HG03108 (cell line): ENCODE measurements at regions not wholly inside any gene's neighbourhood (a gene's known extent, or its start where the extent isn't known, plus 50 kb on each side); places are given as distances from the start of the nearest gene placed in this dataset.

Experiments used
- ATAC-seq: cut with Tn5 transposase; IDR thresholded peaks from one replicate; pipeline ENCODE4 v1.9.1; 2021; ENCODE audit warnings: moderate library complexity; ENCODE audit not compliant: unreplicated experiment

DNA sequence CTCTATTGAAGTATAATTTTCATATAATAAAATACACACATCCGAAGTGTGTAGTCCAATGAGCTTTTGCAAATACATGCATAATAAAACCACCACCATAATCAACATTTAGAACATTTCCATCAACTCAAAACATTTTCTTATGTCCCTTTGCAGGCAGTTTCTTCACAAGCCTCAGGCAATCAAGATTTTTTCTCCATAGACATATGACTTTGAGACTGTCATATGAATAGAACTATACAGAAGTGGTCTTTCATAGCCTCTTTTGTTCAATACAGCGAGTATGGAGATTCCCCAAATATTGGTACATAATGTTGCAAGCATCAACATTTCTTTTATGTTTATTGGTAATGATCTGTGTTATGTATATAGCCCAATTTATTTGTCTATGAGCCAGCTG, 983.2 kb downstream of the CDH11 start:
- no peak for ATAC-seq

DNA sequence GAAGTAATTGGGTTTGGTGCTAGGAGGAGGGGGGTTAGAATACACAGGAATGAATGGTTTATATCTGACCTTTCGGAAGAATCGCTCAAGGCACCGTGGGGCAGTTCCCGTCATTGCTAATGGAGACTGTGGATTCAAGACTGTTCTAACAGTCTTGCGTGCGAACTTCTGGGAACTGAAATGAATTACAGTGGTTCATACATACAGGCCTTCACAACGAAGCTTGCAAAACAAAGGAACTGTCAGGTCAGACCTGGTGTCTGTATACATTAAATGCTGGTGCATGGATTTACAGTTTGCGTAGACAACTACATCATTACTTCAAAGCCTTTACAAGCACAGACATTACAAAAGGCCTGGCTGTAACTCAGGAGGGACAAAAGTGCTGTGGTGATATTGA, 983.9 kb downstream of the CDH11 start:
- no peak for ATAC-seq

DNA sequence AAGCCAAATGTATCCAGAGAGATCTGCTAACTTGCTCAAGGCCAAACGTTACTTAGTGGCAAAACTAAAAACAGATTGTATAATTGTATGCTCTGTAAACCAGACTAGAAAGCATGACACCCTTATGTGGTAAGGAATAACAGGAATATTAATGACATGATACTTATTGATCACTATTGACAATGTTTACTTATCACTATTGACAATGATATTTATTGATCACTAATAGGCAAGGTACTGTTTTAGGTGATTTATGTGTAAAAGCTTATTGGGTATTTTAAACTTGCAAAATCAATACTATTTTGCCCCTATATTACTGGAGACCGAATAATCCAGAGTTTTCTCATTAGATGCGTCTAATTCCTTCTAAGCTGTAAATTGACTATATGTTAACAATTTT, 985.1 kb downstream of the CDH11 start:
- ATAC-seq: no peak

DNA sequence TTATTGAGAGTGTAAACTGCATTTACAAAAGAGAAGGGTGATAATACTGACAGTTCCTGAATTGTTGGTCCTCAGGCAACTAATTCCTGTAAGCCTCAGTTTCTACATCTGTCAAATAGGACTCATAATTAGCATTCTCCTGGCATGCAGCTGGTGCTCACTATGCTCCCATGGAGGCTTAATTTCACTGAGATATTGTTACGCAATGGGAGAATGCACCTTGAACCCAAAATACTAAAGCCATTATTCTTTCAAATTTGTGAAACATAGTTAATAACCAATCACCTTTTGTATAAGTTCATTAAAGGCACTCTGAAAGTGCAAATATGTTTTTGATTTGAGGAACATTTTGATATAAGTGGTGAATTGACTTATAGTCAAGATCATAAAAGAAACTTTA, 985.5 kb downstream of the CDH11 start:
- no peak for ATAC-seq

DNA sequence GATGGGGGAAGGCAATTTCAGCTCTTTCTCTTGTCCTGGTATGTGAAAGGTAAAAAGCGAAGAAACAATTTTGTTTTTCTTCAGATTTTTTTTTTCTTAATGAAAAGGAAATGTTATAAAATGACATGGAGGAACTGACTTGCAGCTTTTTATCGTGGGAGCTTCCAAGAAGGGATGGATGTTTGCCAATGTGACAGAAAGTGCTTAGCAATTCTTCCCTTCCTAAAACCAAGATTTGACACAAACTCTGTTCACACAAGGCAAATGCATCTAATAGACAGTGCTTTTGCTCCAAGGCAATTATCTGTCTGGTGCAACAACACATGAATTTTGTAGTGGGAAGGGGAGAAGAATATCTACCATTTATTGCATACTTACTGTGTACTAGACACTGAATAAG, 988.5 kb downstream of the CDH11 start:
- ATAC-seq: no peak

DNA sequence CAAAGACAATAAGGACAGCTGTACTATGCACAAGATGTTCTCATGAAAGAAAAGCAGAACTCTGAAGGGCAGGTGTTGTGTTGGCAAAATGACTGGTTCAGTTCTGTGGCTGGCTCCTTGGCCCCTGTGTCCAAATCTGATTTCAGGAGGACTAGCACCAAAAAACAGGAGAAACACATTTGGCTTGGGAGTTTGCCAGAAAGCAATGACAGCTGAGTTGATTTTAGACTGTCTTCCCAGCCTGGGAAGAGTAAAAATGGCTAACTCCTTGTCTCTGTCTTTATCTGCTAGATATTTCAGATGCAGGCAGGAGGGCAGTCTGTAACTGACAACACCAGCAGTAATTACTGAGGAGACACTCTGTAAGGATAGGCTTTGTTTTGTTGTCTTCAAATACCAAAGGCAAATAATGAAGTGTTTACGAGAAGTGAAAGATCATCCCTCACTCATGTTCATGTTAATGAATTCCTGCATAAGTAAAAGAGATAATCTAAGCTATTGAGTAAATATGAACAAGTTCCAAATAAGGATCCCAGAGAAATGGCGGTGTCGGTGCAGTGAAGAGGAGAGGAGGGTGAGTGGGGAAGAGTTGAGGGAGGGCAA, 989.0 kb downstream of the CDH11 start:
- no peak for ATAC-seq

DNA sequence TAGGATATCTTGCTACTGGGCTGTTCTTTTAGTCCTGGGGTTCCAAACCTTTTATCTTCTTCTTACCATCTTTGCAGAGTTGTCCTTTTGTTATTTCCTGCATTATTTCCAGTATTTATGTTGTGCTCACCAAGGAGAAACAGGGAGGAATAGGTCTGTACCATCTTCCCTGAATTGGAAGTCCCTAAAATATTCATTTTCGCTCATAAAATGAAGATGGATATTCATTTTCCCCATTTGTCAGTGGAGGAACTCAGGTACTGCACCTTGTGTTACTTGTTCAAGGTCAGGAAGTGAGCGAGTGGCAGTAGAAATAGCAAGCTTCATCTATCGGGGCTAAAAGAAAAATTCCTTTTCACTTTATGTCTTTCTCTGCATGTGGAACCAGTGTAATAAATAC, 989.7 kb downstream of the CDH11 start:
- ATAC-seq: no peak

DNA sequence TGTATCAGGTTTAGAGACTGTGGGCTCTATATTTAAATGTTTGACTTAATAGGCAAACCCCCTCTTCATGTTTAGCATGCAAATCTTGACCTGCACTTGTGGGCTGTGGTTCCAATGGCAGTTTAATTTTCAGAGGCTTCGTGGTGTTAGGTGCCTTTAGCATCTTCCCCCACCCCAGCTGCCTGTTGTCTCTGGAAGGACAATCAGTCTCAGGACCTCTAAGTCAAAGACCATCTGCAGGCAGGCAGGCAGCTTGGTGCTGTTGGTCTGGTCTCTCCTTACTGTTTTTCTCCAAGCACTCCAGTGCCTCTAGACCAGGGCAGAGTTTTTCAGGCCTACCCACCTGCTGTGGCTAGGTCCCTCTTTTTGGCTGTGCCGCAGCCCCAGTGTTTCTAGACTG, 990.4 kb downstream of the CDH11 start:
- no peak for ATAC-seq

DNA sequence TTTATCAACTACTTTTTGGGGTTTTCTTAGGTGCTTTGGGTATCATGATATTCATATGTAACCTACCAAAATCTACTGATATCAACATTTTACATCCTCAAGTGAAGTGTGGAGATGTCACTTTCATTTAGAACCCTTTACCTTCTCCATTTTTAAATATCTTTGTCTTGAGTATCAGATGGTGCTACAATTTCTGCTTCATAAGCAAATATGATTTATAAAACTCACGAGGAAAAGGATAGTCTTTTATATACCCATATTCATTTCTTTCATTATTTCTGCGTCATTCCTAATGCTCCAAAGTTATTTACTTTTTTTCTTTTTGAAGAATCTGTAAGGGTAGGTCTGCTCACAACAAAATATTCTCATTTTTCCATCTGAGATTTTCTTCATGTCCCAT, 991.7 kb downstream of the CDH11 start:
- no peak for ATAC-seq

DNA sequence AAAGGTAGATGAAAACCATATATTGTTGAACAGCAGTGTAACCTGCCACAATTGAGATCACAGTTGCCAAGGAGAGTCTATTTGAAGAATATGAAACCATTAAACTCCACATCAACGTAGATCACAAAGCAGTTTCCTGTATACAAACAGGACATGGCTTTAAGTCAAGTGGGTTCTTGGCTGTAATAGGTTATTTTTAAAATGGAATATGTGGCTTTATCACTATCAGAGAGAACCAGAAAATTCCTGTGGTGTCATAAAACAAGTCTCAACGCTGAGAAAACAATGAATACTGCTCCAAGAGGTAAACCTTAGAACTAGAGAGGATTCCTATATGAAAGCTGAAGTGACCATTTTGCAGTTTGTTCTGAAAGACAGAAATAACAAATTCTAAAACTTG, 999.7 kb downstream of the CDH11 start:
- no peak for ATAC-seq

DNA sequence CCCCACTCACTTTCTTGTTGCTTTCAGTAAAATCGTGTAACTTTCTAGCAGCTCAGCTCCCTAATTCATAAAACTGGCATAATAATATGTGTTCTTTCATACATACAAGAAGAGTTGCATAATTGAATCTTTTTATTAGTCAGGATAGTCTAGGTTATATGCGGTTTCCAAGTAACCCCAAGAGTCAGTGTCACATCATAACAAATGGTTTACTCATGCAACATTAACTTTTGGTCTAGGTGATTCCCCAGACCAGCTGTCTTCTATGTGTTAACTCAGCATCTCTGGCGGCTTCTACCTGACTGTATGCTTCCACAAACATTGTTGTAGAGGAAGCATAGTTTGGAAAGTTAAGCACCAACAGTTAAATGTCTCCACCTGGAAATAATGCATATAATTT, 1000.4 kb downstream of the CDH11 start:
- no peak for ATAC-seq

DNA sequence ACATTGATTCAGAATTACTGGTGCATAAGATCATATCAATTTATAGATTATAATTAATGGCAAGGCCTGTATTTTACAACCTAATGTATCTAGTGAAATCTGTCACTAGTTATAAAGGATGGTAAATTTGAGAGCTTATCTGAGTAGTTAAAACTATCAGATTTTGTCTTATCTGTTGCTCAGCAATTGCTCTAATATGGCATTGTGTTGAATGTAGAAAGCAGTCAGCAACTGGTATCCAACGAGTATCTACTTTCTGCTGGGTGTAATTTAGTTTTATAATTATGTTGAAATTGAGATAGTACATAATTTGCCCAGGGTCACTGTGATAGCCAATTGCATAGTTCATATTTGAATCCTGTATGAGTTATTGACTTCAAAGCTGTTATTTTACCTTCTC, 1005.7 kb downstream of the CDH11 start:
- no peak for ATAC-seq

DNA sequence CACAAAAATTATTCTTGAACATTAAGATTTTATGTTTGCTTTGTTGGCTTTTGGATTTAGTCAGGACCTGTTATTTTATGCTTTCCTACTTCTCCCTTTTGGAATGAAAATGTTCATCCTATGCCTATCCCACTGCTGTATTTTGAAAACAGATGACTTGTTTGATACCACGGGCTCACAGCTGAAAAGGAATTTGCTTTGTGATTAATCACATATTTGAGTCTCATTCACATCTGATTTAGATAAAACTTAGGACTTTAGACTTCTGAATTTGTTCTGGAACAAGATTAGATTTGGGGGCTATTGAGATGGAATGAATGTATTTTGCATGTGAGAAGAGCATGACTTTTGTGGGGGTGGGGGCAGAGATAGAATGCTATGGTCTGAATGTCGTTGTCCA, 1012.6 kb downstream of the CDH11 start:
- ATAC-seq: no peak

DNA sequence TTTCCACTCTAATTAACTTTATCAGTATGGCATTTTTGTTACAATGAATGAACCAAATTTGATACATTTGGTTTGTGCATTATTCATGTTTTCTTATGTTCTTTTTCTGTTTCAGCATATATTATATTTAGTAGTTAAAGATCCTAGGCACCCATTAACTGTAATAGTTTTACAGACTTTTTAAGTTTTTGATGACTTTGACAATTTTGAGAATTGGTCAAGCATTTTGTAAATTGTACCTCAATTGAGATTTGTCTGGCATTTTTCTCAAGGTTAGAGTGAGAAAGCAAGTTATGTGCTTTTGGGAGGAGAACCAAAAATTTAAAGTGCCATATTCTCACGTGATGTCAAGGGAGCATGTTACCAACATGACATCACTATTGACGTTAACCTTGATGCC, 1019.2 kb downstream of the CDH11 start:
- no peak for ATAC-seq

DNA sequence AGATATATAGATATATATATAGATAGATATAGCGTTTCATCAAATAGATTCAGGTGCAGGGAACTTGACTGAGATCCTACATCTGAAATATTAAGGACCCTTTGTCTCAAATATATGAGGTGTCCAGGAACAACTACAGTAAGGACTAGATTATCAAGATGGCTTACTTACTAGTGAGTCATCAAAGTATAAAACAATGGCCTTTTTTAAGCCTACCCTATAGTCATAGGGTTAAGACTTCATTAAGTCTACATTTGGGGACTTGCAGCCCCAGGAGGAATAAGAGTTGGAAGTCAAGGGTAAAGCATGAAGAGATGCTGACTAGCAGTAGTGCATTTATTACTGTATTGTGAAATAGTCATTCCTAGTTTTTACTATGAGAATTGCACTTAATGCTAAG, 1023.4 kb downstream of the CDH11 start:
- ATAC-seq: no peak

DNA sequence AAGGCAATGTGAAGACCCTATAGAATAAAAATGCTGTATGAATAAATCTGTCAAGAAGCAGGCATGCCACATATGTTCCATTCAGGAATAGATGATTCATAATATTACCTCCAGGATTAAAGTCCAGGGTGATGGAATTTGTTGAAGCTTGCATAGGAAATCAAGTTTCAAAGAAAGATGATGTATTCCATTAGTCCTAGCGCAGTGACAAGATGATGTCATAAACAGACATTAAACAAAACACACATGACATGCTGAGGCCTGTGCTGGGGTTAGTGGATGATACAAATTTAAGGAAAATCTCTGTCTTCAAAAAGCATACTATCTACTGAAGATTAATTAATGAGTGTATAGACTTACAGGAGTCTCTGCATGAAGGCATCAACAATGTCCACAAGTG, 1025.2 kb downstream of the CDH11 start:
- ATAC-seq: no peak

DNA sequence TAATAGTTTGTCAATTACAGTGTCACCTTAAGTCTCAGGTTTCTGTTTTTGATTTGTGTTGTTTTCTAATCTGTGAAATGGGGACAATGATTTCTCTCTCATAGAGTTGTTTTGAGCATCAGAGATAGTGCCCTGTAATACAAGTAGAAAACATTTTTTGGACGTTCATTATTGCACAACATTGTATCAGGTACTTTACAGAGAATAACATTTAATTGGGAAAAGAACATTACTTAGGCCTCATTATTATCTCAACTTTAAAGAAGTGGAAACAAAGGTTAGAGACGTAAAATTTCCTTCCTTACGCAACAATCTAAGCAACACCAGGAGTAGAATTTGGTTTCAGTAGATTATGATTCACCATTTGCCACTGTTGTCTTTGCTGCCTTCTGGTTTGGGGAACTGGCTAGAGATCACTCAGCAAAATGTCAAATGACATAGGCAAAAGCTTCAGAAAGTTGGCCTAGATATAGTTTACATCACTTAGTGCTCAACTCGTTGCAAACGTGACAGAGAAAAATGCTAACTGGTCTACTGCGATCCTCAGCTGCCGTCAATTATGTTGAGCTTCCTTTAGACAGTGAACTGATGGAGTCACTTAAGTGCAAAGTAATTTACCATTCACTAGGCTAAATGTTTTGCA, 1026.8 kb downstream of the CDH11 start:
- no peak for ATAC-seq

DNA sequence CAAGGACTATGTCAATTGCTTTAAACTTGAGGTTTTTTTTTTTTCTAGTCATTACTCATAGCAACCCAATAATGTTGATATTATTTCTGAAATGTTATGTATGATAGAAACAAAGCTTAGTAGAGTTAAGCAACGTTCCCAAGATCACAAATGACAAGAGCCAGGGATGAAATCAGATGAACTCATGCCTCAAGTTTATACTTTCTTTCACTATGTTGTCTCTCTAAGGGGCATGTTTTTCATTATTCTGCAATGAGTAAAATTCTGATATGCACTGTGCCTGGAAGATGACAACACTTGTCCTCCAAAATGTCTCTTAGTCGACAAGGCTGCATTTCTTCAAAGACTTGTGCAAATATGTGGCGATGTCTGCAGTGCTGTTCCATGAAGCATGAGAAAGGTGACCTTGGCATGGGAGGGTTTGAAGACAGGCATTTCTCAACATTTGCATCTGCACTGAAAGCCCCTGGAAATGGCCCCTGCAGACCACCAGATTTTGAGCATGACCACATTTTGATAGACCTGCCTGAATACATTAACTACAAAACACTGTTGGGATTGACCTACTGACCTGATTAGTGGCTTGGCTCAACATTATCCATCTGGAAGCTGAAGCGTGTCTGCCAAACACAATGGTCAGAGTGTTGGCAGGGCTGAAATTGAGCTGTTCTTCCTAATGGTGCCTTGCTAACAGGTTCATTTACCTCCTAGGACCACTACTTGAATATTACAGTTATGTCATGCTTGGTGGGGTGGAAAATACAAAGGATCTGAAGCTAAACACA, 1027.5 kb downstream of the CDH11 start:
- no peak for ATAC-seq

DNA sequence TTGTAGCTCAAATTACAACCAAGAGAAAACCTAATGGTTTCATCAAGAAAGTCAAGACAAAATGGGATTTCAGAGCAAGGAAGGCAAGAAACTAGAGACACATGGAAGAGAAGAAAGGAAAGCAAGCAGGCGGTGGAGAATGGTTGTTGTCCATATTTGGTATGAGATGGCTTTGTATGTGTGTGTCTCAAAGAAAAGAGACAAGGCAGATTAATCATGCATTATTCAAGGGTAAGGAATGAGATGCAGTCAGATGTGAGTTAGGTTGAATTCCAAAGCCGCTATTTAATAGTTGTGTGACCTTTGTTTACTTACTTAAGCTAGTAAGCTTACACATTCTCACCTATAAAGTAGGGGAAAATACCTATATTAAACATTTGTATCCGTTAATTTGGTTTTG, 1029.6 kb downstream of the CDH11 start:
- ATAC-seq: no peak

DNA sequence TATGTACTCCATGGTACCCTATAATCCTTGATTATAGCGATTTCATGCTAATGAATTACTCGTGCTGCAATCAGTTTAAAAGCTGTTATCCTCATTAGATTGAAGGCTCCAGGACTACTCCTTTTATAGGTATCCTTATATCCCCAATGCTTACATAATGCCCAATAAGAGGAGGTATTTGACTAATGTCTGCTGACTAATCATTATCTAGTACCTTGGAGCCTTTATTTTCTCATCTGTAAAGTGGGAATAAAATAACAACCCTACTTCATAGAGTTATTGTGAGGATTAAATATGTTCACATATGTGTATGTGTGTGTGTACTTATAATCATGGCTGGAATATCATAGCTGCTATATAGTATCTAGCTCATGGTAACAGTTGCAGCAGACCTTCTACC, 1031.5 kb downstream of the CDH11 start:
- no peak for ATAC-seq

DNA sequence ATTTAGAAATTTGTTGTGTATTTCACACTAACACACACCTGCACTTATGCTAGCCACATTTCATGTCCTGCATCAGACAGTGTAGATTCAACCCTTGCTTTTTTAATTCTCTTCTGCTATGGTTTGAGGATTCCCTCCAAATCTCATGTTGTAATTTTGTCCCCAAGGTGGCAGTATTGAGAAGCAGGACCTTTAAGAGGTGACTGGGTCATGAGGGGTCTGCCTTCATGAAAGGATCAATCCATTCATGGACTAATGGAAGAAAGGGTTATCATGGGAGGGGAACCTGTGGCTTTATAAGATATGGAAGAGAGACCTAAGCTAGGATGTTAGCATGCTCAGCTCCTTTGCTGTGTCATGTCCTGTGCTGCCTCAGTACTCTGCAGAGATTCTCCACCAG, 1032.2 kb downstream of the CDH11 start:
- no peak for ATAC-seq

DNA sequence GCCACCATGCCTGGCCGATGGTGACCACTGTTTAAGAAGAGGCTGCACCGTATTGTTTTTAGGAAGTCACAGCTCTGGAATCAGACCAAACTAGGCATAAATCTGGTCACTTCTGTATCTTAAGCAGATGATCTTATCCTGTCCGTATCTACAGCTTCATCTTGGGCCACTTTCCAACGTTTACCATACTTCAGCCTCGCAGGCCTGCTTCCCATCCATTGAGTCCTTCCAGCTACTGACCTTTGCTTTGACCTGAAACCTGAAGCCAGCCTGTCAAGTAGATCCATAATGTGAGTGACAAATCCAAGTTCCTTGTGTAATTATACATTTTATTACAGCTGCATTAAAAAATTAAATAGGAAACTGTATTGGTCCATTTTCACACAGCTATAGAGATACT, 1033.0 kb downstream of the CDH11 start:
- no peak for ATAC-seq

DNA sequence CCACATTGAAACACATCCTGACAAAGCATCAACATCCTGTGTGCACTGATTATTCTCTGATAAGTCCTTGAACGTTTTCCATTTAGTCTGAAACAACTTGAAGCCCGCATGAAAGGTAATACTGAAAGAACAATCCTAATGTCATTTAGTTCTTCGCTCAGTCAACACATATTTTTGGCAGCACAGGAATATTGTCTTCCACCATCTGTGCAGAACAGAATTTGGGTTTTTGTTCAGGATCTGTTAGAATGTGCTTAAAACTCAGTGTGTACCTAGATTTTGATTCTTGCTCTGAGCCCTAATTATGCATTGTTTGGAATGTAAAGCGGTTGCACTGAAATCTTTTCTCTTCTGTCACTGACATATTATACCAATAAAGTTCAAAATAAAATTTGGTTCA, 1036.6 kb downstream of the CDH11 start:
- no peak for ATAC-seq
